ENCODE measurements at regions not wholly inside any gene's neighbourhood (a gene's known extent, or its start where the extent isn't known, plus 50 kb on each side); places are given as distances from the start of the nearest gene placed in this dataset.

DNA sequence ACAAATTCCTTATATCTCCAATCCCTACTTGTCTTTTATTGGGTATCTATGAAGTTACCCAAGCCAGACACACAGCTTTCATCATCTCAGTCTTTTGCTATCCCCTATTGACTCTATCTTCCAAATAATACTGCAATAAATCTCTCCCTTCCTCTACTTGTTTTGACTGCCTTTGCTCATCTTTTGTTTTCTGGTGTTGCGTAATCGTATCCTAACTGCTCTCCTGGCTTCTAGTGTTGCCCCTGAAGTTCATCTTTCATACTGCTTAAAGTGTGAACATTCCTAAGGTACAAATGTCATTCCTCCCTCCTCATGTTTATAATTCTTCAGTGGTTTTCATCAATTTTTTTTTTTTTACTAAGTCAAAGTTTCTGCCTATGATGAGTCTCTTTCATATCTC, 491.3 kb upstream of the DCC start:
- DNase-seq (ENCODE audit: low read depth), result no peak

DNA sequence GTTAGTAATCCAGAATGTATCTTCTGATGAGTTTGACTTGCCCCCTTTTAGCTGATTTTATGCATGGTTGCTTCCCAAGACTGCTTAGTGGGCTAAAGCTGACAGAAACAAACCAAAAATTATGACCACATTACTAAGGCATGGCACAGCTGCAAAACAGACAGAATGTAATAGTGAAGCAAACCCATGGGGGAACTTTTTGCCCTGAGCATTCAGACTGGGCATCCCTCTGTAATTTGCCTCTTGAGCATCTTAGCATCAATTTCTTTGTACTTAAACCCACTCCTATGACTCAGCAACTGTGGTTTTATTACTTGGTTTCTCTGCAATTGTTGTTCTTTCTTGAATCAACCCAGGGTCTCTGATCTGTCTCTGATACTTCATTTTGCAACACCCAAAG, 487.3 kb upstream of the DCC start:
- no peak for DNase-seq (ENCODE audit: low read depth)

GRCh38 chr18:51857989-51858388, 482.0 kb upstream of the DCC start:
- no peak for DNase-seq (ENCODE audit: low read depth)

DNA sequence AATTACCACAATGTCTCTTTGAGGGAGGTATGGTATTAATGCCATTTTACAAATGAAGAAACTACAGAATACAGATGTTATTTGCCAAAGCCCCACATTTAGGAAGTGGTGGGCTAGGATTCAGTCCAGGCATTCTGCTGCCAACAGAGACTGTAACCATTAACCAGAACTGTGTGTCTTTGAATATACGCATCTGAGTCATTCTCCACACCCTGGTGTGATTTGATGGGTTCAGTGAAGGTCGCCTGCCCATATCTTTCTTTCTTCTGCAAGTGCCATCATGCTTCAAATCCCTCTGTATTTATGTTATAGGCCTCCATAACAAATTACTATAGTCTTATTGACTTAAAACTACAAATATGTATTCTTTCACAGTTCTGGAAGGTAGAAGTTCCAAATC, 479.0 kb upstream of the DCC start:
- DNase-seq (ENCODE audit: low read depth), result no peak

GRCh38 chr18:51862051-51862715, 477.8 kb upstream of the DCC start:
- no peak for DNase-seq (ENCODE audit: low read depth)

DNA sequence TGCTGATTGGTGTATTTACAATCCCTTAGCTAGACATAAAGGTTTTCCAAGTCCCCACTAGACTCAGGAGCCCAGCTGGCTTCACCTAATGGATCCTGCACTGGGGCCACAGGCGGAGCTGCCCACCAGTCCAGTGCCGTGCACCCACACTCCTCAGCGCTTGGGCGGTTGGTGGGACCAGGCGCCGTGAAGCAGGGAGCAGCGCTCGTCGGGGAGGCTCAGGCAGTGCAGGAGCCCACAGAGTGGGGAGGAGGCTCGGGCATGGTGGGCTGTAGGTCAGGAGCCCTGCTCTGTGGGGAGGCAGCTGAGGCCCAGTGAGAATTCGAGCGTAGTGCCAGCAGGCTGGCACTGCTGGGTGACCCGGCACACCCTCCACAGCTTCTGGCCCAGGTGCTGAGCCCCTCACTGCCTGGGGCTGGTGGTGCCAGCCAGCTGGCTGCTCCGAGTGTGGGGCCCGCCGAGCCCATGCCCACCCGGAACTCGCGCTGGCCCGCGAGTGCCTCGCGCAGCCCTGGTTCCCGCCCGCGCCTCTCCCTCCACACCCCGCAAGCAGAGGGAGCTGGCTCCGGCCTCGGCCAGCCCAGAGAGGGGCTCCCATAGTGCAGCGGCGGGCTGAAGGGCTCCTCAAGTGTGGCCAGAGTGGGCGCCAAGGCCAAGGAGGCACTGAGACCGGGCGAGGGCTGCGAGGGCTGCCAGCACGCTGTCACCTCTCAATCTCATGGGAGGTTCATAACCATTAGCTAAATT, 475.6 kb upstream of the DCC start:
- DNase-seq (ENCODE audit: low read depth), result no peak

DNA sequence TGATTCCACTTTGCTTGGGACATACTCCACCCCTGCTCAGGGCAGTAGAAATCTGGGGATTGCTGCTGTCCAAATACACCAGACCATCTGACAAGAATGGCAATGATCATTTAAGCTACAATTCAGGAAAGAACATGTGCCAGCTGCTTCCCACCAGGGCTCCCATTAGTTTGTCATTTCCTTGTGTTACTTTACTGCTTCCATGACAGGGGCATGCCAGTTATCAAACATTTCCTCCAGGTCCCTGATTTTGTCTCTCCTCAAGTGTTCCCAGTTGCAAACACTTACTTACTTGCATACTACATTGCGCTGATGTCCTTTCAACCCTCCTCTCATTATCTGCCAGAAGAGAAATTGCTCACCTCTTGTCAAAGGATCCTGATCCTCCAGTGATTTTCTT, 474.5 kb upstream of the DCC start:
- no peak for DNase-seq (ENCODE audit: low read depth)

- no peak for DNase-seq (ENCODE audit: low read depth)
Observed at GRCh38 chr18:51867767-51868166, 472.2 kb upstream of the DCC start.

GRCh38 chr18:51878724-51879123, 461.3 kb upstream of the DCC start:
- no peak for DNase-seq (ENCODE audit: low read depth)

- DNase-seq (ENCODE audit: low read depth), result no peak
Observed at GRCh38 chr18:51879329-51879728, 460.7 kb upstream of the DCC start.

GRCh38 chr18:51881394-51881793, 458.6 kb upstream of the DCC start:
- no peak for DNase-seq (ENCODE audit: low read depth)

DNA sequence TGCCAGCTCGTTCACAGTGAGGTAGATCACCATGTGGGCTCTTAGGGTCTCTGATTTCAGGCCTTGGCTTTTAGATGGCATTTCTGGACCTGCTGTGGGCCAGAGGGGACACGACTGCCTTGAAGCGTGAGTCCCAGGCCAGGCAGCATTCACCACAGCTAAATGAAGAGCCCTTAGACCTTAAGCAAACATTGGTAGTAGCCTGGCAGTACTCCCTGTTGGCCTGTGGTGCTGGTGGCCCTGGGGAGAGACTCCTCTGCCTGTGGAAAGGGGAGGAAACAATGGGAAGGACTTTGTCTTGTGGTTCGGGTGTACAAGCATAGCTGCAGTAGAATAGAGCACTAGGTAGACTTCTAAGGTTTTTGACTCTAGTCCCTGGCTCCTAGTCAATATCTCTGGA, 456.0 kb upstream of the DCC start:
- no peak for DNase-seq (ENCODE audit: low read depth)

- DNase-seq (ENCODE audit: low read depth), result no peak
Observed at GRCh38 chr18:51890762-51891161, 449.2 kb upstream of the DCC start.

GRCh38 chr18:51891876-51892275, 448.1 kb upstream of the DCC start:
- no peak for DNase-seq (ENCODE audit: low read depth)

GRCh38 chr18:51897884-51898283, 442.1 kb upstream of the DCC start:
- DNase-seq (ENCODE audit: low read depth), result no peak

DNA sequence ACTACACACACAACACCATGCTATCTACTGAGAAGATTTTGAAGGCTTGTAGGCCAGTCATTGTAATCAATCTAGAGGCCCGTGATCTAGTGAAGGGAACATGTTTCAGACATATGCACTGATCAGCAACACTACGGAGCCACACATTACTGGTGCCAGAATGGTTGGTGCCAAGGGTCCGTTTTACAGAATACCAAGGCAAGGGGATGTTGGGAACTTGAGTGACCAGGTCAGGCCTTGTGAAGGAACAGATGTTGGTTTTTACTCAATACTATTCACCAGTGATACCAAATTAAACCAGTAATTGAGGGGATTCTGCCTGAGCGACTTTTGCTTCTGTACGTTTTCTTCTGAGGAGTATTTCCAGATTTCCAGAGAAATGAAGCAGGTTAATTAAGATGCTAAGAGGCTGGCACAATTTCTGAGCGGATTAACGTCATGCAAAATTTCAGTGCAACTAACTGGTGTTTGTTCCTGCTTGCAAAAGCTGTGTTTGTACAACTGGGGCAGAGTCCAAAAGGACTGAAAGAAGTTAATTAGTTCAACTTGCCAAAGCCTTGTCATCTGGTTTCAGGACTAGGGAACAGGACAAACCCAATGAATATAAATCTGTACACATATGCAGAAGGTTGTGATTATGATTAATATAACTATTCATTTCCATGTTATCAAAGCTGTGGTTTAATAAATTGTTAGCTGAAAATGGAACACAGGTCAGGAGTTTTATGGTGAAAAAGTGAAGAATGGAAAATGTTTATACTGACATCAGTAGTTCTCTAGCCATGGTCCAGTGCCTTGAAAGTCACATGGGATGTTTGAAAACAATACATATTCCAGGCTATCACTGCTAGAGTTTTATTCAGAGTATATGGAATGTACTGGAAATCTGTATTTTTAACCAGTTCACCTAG, 432.1 kb upstream of the DCC start:
- no peak for DNase-seq (ENCODE audit: low read depth)

DNA sequence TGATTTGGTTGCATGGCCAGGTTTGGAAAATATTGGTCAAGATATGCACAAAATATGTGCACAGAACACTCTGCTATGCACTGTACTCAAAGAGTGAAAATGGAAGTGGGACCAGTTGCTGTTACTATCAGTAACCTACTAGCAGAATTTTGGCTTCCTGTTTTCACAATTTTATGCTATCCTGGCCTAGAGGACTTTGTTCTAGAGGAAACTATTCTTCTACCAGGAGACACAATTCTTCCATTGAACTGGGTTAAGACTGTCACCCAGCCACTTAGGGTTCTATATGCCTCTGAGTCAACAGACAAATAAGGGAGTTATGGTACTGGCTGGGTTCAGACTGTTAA, 431.4 kb upstream of the DCC start:
- DNase-seq (ENCODE audit: low read depth), result no peak

- DNase-seq (ENCODE audit: low read depth), result no peak
Observed at GRCh38 chr18:51911584-51911983, 428.4 kb upstream of the DCC start.

DNA sequence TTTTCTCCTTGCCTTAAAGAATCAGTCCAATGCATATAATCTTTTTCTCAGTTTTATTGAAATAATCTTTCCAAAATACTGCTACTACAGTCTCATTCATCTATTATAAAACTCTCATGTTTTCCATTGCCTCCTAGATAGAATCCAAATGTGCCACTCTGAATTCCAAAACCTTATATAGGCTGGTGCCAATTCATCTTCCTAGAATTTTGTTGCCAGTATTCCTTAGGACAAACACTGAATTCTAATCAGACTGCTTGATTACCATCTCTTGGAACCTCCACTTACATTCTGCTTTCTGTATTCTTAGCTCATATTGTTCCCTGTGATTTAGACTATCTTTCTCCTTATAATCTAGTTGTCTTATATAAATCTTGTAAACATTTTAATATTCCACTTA, 427.6 kb upstream of the DCC start:
- DNase-seq (ENCODE audit: low read depth), result no peak

GRCh38 chr18:51915176-51915575, 424.8 kb upstream of the DCC start:
- DNase-seq (ENCODE audit: low read depth), result no peak

DNA sequence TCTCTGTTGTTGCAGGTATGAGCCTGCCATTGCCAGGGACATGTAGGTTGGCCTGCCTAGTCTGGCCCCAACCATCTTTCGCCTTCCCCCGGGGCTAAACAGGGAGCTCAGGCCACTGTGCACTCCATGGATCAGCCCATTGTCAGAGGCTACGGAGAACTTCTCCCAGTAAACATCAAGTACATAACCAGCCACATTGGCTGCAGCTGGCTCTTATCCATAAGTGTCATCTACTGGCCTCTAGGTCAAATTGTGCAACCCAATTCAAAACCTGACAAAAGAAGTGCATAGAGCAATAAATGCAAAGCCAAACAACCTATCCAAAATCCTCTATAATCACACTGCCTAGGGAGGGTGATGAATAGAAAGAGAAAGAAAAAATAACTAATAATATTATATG, 418.1 kb upstream of the DCC start:
- DNase-seq (ENCODE audit: low read depth), result no peak

GRCh38 chr18:51933903-51934302, 406.1 kb upstream of the DCC start:
- DNase-seq (ENCODE audit: low read depth), result no peak

DNA sequence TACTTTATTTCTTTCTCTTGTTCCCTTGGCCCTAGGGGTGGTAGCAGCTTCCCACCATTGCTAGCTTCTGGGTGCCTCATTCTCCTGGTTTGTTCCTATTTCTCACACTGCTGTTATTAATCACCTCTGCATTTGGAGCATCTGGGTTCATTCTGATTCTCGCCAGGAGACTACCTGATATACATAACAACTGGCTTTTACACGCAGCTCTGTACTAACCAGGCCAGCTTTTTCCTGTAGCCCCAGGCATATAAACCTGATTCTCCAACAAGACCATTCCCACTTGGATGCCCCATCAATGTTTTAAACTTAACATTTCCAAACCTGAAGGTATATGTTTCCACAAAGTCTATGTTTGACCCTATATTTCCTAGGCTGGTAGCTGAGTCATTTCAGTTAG, 403.9 kb upstream of the DCC start:
- DNase-seq (ENCODE audit: low read depth), result no peak
